ENCODE measurements at regions not wholly inside any gene's neighbourhood (a gene's known extent, or its start where the extent isn't known, plus 50 kb on each side); places are given as distances from the start of the nearest gene placed in this dataset.

DNA sequence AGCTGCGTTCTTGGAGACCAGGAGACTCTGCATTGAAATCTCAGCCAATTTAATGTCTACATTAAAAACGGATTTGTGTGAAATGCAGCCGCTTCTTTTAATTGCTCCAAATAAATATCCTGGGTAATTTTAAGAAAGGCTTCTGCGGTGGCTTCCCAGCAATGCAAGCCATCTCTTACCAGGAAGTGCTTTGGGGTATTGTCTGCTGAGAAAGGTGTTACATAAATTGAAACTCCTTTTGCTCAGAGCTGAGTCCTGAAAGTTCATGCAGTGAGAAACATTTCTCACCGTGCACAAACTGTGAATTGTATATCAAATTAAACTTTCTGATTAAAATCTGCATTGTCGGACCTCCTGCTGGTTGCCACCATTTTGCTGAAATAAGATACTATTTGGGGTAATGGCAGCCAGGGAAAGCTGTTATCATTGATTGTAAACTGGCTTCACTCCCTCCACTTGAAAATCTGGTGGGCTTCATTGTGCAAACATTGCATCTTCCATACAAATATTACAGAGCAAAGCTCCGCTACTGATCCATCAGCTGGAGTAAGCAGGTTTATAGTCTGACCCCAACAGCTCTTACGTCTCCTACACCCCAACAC, 59.5 kb downstream of the ZIC5 start:
- no peak for DNase-seq (ENCODE audit: low spot score)

DNA sequence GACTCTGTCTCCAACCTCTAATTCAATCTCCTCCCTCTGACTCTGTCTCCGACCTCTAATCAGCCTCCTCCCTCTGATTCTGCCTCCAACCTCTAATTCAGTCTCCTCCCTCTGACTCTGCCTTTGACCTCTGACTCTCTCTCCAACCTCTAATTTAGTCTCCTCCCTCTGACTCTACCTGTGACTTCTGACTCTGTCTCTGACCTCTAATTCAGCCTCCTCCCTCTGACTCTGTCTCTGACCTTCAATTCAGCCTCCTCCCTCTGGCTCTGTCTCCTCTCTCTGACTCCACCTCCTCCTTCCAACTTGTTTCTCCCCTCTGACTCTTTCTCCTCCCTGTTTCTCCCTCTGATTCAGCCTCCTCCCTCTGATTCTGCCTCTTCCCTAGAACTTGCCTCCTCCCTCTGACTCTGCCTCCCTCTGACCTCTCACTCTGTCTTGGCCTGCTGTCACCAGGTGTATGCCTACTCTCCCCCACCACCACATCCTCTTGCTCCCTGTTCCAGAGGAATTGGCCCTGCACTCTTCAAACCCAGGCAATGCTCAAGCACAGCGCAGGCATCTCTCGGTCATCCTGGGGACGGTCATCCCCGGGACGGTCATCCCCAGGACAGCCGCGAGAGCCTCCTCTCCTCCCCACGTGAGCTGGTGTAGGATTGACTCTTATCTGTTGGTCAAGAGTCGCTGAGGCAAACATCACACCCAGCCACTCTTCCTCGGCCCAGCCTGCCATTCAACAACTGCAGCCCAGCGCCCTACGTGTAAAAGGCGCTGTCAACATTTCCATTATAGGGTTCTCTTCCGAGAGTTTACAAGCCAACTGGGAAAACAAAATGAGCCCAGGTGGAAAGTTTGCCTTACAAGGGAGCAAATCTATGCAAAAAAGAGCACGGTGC, 60.2 kb downstream of the ZIC5 start:
- no peak for DNase-seq (ENCODE audit: low spot score)

DNA sequence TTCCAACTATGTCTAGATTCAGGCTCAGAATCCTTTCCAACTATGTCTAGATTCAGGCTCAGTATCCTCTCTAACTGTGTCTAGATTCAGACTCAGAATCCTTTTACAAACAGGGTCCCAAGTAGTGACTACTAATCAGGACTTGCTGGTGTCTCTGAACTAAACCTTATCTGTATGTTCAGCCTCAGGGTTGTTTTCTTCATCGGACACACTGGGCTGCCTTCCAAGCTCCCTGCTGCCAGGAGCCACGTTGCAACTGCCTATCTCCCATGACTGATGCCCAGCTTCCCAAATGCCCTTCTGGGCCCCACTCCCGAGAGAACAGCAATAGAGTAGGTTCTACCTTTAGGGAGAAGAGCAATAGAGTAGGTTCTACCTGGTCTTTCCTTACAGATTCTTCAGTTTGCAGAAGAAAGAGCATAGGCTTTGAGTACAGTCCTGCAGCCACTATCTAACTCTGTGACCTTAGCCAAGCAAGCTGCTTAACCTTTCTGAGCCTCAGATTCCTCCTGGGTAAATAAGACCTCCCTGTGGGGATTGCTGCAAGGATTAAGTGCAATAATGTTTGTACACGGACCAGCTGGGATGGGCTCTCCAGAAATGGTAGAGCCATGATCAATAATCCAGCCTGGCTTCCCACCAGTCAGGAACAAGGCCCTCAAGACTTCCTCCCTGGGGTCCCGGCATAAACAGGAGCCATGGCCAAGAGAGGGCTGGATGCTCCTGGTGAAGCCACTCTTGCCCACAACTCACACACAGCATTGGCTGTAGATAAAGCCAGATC, 61.5 kb downstream of the ZIC5 start:
- no peak for DNase-seq (ENCODE audit: low spot score)

DNA sequence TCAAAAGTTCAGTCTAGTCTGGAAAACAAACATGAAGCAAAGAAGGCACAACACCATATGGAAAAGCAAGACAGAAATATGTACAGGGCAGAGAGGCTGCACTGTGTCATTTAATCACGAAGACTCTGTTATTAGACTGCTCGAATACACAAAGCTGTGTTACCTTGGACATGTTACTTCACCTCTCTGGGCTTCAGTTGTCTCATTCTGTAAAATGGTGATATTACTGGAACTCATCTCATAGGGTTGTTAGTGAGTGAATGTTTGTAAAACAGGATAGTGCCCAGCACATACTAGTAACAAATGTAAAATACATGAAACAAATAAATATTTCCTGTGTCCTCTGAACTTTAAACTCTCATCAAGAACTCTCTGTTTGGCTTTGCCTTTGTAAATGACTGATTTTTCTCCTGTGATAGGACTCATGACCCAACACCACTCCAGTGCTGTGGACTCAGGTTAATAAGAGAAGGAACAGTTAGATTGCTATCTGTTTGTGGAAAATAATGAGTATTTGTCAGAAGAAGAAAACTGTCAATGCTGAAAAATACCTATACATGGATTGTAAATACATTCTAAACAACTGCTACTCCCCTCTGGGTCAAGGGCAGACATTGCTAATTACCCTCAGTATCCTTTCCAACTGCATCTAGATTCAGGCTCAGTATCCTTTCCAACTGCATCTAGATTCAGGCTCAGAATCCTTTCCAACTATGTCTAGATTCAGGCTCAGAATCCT, 62.3 kb downstream of the ZIC5 start:
- DNase-seq (ENCODE audit: low spot score), result no peak

DNA sequence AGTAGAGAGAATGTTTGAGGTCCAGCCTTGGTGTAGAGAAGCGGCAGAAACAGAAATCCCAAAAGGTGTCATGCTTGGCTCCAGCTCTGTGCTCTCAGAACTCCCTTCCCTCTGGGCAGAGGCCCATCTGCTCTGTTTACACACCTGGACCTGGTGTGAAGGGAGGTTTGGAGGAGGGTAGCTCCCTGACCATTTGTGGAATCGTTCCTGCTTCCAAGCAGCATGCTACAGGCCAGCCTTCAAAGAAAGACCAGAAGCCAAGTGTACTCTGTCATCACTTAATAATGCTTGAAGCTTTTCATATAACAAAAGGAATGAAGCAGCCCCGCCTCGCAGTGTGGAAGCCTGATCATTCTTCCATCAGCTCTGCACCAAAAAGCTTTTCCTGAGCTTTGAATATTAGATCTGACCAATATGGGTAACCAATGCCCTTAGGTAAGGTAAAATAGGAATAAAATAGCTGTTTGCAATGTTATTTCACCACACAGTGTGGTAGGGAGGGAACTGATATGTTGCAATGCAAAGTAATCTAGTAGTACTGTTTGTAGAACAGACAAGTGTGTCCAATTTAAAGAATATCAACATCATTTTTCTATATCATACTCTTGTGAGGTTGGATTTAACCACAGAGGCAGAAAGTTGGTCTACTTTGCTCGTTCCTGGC, 63.3 kb downstream of the ZIC5 start:
- no peak for DNase-seq (ENCODE audit: low spot score)

DNA sequence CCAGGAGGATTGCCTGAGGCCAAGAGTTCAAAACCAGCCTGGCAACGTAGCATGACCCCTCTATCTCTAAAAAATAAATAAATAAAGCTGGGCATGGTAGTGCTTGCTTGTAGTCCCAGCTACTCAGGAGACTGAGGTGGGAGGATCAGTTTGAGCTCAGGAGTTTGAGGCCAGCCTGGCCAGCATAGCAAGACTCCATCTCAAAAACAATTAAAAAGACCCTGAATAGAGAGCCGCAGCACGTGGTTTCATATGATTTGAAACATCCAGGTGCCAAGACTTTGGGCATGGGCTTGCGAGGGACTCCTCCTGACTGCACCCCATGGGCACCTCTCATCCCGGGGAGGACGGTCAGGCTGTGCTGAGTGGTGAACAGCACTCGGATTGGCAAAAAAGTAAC, 63.9 kb downstream of the ZIC5 start:
- DNase-seq (ENCODE audit: low spot score), result no peak

DNA sequence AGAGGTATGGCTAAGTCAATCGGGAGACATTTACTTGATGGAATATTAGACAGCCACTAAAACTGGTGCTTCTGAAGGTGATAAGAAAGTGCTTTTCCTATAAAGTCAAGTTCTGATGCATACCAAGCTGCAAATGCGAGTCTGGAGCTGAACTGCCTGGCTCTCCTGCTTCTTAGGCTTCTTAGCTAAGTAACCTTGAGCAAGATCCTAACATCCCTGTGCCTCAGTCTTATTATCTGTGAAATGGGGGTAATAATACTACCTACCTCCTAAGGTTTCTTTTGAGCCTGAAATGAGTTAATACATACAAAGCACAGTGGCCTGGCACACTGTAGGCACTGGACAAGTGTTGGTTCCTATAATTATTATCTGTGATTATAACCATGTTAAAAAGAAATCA, 64.5 kb downstream of the ZIC5 start:
- no peak for DNase-seq (ENCODE audit: low spot score)

DNA sequence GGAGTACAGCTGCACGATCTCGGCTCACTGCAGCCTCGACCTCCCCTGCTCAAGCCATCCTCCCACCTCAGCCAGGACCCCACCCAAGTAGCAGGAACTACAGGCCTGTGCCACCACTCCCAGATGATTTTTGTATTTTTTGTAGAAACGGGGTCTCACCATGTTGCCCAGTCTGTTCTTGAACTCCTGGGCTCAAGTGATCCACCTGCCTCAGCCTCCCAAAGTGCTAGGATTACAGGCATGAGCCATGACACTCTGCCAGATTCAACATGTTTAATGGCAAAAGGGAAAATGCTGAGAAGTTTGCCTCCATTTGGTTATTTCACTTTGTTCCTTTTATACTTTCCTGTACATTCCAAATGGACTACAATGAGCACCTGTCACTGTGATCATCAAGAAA, 65.8 kb downstream of the ZIC5 start:
- DNase-seq (ENCODE audit: low spot score), result no peak

DNA sequence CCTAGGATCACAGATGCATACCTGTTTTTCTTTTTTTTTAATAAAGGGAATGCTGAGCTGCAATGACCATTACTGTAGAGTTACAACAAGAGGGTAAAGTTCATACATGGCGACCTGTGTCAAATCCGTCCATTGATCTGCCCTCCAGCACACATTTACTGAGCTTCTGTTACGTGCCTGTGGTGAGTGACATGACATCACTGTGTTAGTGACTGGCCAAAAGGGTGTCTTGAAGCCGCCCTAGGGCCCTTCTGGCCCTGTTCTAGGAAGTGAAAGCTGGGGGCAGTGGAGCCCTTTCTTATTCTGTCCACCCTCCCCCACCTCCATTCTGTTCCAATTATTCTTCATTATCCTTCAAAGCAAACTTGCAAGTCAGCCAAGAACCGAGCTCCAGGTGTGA, 66.3 kb downstream of the ZIC5 start:
- no peak for DNase-seq (ENCODE audit: low spot score)

DNA sequence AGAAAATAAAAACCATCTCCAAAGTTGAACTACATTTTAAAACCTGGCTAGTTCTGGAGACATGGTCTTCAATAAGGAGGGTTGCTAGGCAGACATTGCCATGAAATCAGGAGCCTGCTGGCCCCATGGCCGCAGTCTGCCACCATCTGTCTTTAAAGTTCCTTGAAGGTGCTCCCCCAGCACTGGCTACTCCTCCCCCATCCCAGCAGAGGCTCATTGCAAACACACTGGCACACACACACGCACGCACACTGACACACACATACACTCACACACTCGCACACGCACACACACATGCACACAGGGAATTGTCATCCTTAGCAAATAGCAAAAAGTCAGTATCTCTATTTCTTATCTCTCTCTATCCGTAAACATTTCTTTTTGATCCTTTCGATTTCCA, 68.4 kb downstream of the ZIC5 start:
- no peak for DNase-seq (ENCODE audit: low spot score)

DNA sequence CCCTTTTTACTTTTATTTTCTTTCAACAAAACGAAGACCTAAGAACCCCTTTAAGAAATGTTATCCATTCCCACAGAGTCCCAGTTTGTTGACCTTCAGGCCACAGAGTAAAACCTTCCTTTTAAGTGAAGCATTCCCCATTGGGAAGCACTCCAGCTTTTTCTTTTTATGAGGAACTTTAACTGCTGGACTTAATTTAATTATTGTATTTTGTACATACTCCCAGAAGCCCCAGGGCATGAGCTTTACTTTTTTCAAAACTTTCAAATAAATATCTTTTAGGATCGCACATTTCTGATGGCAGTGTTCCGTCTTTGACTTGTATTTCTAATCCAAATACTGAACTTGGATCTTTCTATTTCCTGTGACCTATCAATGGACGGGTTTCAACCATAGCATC, 68.9 kb downstream of the ZIC5 start:
- DNase-seq (ENCODE audit: low spot score), result no peak

DNA sequence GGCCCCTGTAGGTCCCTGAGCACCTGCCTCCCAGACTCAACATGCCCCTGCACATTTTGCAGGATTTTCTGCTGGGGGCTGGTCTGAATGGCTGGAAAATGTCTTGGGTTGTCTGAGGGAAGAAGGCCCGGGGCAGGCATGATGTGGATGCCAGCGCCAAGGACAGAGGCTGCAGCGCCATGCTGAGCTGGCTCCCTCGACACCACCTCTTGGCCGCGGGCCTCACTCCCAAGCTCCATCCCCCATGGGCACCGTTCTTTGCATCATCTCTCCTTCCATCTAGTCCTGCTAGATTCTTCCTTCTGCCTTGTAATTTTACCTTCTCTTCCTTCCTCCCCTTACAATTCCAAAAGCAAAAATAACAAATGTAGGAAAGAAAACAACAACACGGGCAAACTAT, 70.6 kb downstream of the ZIC5 start:
- no peak for DNase-seq (ENCODE audit: low spot score)

DNA sequence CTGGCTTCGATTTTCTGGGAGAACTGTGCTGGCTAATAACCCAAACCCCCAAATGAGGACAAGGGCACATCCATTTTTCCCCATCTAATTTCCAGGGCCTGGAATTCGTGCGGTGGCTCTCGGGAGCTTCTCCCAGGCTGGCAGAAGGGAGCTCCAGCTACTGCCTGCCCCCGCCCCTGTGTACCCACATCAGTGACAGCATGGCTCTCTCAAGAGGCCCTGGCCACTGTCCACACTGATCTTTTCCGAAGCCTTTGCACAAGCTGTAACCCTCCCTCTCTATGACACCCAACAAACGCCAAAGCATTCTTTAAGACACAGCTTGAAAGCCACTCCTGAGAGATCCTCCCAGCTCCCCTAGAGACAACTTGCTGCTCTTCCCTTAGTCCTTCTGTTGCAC, 73.1 kb downstream of the ZIC5 start:
- no peak for DNase-seq (ENCODE audit: low spot score)

DNA sequence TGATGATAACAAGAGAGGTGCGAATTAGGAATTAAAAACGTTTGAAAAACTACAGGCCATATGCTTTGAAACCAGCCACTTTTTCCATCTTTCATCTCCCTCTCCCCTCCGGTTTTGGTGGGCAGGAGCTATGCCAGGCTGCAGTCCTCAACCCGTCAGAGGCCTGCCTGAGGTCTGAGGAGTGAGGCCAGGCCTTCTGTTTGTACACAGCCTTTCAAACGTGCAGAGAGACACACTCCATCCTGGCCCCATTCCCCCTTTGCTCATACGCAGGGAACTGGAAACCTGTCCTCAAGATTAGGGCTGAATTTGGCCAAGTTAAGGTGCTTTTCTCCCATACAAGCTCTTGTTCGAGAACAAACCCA, 74.5 kb downstream of the ZIC5 start:
- no peak for DNase-seq (ENCODE audit: low spot score)

DNA sequence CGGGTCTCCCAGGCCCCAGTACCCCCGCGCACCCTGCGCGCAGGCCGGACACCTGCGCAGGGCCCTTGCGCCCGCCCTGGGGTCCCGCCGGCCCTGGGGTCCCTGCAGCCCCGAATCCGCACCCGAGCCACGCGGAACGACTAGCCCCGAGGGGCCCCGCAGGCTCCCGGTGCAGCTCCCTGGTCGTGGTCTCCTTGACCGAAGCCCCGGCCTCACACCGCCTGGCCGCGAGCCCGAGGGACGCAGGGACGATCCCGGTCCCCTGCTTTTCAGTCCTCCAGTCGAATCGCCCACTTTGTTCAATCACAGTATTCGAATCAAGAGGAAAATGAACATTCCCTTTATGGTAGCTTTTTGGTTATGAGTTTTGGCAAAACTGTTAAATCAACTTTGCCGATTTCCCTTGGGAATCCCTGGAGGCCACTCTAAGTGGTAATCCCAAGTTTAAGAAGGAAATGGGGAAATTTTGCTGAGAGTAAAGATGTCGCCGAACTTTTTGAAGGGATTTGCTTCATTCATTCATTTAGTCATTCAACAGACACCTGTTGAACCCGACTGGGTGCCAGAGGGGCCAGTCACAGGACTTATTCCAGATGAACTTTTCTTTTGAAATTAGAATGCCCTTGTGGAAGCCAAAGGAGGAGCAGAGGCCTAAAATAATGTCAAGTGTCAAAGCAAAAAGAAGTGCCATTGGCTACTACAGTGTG, 75.0 kb downstream of the ZIC5 start:
- DNase-seq (ENCODE audit: low spot score), result no peak

DNA sequence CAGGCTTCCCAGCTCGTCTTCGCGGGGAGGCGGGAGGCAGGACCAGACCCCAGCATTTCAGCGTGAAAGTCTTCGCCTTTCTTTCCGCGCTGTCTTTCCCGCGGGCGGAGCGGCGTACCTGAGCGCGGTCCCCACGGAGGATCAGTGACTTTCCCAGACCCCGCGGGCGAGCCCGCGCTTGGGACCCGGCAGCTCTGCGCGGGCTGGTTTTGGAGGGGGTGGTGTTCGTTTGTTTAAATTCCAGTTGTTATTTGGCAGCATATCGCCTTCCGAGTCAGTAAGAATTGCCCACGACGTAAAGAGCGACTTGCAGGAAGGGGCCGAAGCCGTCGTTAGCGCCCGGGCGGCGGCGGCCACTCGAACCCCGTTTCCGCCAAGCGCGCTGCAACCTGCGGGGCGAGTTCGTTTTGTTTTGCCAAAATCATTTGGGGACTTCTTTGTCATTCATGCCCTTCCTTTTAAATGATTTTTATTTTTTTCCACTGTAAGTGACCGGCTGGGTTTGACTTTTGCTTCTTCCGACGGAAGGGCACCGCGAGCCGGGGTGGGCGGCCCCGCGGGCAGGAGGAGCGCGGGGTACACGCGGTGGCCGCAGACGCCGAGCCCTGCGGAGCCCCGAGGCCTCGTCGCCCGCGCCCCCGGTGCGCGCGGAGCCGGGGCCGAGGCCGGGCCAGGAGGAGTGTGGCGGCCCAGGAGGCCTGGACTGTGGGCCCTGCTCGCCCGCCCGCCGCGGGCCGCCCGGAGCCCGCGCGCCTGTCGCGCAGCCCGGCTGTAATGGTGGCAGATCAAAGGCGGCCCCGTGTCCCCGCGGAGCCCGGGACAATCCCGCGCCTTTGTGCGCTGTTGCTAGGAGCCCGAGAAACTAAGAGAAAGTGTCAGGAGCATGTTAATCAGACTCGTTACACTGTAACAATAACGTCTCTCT, 75.9 kb downstream of the ZIC5 start:
- DNase-seq (ENCODE audit: low spot score), result no peak

DNA sequence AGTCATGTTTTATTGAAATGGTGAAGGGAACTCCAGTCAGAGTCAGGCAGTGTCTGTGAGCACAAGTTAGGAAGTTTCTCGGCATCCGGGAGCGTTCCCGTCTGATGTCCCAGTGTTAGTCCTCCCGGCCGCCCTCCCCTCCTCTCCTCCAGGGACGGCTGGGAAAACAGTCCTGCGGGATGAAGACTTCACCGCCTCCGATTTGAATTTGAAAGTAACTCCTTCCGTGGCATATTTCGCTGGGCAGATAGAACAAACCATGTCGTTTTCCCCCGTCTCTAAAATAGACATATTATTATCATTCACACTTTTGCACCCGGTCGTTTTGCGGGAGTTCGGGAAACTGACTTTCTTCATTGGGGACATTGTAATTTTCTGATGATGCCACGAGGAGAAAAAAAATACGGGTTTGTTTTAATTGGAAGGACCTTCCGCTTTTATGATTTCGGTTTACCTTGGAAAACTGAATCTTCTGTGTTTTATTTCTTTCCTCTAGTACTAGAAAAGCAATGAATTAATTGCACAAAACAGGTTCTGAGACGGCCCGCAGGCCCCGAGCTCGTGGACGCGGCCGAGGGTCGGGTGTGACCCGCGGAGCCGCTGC, 76.6 kb downstream of the ZIC5 start:
- DNase-seq (ENCODE audit: low spot score), result no peak

DNA sequence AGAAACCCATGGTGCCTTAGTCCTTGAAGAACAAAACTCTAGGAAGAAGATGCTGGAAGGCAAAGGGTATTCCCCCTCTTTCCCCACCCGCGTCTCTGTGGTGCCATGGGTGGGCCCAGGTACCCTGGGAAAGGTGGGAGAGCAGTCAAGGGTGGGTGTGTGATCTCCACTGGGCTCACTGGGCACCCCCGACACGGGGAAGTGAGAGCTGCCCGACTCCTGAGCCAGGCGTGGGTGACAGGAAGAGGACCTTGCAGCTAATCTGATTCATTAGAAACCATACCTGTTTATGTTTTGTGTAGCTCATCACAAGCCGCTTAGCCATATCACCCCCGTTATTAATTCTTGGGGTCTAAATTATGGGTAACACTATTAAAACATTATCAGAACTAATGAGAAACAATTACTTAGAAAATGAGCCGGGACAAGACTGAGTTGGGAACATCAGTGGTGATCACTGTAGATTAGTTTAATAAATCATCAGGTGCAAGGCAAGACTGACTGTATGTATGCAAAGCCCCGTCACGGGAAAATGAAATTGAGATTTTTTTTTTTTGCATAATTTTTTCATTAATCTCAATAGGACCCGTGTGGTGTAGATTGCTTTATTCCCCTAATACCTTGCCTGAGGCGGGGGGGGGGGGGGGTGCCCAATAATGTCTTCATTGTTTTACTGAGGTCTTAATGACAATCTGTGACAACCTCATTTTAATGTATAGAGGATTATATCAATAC, 77.3 kb downstream of the ZIC5 start:
- DNase-seq (ENCODE audit: low spot score), result no peak

DNA sequence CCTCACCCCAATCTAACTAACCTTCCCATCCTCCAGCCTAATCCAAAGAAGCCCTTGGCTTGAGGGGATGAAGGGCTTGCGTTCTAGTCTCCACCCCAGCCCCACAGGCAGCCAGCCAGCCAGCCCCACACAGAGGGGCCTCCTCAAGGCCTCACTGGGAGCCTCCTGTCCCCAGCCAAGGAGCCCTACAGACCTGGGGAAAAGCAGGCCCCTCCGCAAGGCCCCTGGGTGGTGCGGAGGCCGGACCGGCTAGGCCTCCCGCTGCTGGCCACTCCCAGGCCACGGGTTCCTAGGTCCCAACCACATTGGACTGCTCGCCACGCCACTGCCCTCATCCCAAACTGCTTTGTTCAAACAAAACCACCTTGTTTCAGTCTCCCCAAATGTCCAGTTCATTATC, 78.0 kb downstream of the ZIC5 start:
- no peak for DNase-seq (ENCODE audit: low spot score)
